Astrocyte of the cerebellum (primary cell): ENCODE measurements at regions not wholly inside any gene's neighbourhood (a gene's known extent, or its start where the extent isn't known, plus 50 kb on each side); places are given as distances from the start of the nearest gene placed in this dataset.

ENCODE experiments used
- DNase-seq: peaks from one replicate; pipeline ENCODE4 v3.0.0-alpha.2; 2011; ENCODE audit warnings: low read depth
- H3K4me3 ChIP-seq: 2 replicates; pipeline ENCODE4 v1.5.1; 2011; ENCODE audit warnings: mild to moderate bottlenecking, low read depth, low read length, moderate library complexity
- CTCF ChIP-seq: IDR thresholded peaks from 2 replicates; pipeline ENCODE4 v1.5.1; 2012; ENCODE audit warnings: low read length, low read depth, moderate library complexity, mild to moderate bottlenecking; ENCODE audit errors: missing control alignments
- in situ Hi-C: cut with HindIII; loops from 2 replicates; pipeline ENCODE4 v1.10.0; 2017; ENCODE audit warnings: low sequenced_read_pairs

GRCh38 chr2:120807751-120808150 lies 72.1 kb downstream of the GLI2 start:
- TF ChIP-seq CTCF: no peak
- DNase-seq: no peak
- no peak overlapping the region for H3K4me3 ChIP-seq
- in situ Hi-C loops: no loop called here

- DNase-seq: no peak
- in situ Hi-C loops: no loop called here
- no peak overlapping the region for H3K4me3 ChIP-seq
- no peak for TF ChIP-seq CTCF
Measured at GRCh38 chr2:120809151-120809550, 73.5 kb downstream of the GLI2 start.

- H3K4me3 ChIP-seq: no peak overlapping the region
- in situ Hi-C loops: no loop called here
- DNase-seq: no peak
- TF ChIP-seq CTCF: no peak
Measured at GRCh38 chr2:120809609-120810440, 74.2 kb downstream of the GLI2 start.

- no peak overlapping the region for H3K4me3 ChIP-seq
- no peak for DNase-seq
- in situ Hi-C loops: no loop called here
- no peak for TF ChIP-seq CTCF
Measured at GRCh38 chr2:120810639-120811038, 75.0 kb downstream of the GLI2 start.

GRCh38 chr2:120812866-120813265 lies 77.2 kb downstream of the GLI2 start:
- in situ Hi-C loops: no loop called here
- no peak for DNase-seq
- no peak overlapping the region for H3K4me3 ChIP-seq
- TF ChIP-seq CTCF: no peak

GRCh38 chr2:120814352-120814751 lies 78.7 kb downstream of the GLI2 start:
- in situ Hi-C loops: no loop called here
- DNase-seq: no peak
- no peak for TF ChIP-seq CTCF
- no peak overlapping the region for H3K4me3 ChIP-seq
